ENCODE measurements at regions not wholly inside any gene's neighbourhood (a gene's known extent, or its start where the extent isn't known, plus 50 kb on each side); places are given as distances from the start of the nearest gene placed in this dataset.
A peak's percentile ranks its signal among the peaks of the same experiment; 100 is the strongest.

- no peak for DNase-seq (ENCODE audit: low read depth in 2 of 2)
Observed at GRCh38 chr2:118339386-118339785, 251.1 kb downstream of the INSIG2 start.

DNA sequence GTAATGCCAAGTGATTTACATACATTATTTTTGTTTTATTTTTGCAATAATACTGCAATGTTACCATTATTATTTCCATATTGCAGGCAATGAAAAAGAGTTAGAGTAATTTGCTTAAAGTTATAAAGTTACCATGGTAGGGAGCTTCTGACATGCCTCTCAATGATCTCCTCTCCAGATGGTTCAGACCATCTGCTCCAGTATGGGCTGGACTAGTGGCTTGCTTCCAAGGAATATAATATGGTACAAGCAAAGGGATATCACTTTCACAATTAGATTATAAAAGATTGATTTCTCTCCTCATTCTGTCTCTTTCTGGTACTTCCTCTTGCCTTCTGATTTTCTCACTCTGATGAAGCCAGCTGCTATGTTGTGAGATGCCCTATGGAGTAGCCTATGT, 245.4 kb downstream of the INSIG2 start:
- no peak for DNase-seq (ENCODE audit: low read depth in 2 of 2)

DNA sequence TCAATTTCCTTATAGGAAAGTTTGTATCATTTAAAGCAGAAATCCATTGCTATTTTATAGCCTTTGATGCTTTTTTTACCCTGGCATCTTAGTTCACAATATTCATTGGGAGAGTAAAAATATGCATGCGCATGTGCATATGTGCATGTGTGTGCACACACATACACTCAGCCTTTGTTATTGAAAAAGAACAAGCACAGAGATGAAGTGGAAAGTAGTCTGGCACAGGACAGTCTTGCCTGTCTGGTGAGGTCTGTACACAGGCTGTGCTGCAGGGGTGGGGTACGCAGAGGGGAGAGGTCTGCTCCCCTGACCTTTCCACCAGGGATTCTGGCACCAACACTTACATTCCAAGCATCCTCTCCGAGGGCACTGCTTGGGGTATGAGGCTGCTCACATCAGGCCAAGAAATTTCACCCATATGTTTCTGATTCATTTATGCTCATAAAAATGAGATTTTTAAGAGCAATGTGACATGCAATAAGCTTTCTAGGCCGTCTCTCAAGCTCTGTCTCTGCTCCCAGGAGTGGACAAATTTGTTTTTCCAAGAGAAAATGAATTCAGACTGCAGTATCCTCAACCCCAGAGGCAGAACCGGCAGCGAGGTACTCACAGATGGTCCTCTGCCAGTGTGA, 237.2 kb downstream of the INSIG2 start:
- no peak for DNase-seq (ENCODE audit: low read depth in 2 of 2)

- DNase-seq (ENCODE audit: low read depth in 2 of 2), result no peak
Observed at GRCh38 chr2:118322406-118322805, 234.1 kb downstream of the INSIG2 start.

GRCh38 chr2:118321432-118322105, 233.3 kb downstream of the INSIG2 start:
- no peak for DNase-seq (ENCODE audit: low read depth in 2 of 2)

DNA sequence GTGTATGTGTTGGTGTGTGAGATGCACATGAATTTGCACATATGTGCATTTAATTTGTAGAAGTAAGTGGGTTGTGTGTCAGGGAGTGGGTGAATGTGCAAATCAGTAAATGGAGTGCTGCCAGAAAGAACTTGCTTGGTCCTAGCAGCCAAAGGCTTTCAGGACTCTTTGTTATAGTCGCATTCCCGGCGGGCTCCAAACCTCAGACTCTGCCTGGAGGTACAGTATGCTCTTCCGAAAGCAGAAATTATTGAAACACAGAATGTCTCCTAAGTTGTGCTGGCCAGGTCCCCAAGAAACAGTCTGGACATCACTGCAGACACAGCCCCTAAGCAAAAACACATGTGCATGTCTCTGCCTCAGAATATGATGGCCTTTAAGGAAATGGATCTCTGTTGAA, 232.4 kb downstream of the INSIG2 start:
- no peak for DNase-seq (ENCODE audit: low read depth in 2 of 2)

DNA sequence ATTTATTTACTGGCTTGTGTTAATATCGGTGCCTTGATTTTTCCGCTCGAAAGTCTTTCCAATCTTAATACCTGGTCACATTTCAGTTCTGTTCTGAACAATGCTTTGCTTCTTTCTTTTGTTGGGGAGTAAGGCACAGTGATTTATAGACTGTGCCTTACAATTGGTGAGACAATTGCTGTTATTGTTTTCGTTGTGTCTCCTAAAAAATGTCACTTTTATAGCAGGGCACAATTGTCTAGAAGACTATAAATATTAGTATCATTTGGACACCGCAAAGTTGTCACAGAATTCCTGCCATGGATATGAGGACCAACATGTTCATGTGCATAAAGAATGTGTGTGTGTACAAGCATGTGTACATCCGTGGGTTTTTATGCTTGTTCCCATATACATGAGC, 231.9 kb downstream of the INSIG2 start:
- DNase-seq (ENCODE audit: low read depth in 2 of 2), result no peak

- no peak for DNase-seq (ENCODE audit: low read depth in 2 of 2)
Observed at GRCh38 chr2:118319271-118319684, 231.0 kb downstream of the INSIG2 start.

GRCh38 chr2:118315606-118316005, 227.3 kb downstream of the INSIG2 start:
- DNase-seq (ENCODE audit: low read depth in 2 of 2), result no peak

DNA sequence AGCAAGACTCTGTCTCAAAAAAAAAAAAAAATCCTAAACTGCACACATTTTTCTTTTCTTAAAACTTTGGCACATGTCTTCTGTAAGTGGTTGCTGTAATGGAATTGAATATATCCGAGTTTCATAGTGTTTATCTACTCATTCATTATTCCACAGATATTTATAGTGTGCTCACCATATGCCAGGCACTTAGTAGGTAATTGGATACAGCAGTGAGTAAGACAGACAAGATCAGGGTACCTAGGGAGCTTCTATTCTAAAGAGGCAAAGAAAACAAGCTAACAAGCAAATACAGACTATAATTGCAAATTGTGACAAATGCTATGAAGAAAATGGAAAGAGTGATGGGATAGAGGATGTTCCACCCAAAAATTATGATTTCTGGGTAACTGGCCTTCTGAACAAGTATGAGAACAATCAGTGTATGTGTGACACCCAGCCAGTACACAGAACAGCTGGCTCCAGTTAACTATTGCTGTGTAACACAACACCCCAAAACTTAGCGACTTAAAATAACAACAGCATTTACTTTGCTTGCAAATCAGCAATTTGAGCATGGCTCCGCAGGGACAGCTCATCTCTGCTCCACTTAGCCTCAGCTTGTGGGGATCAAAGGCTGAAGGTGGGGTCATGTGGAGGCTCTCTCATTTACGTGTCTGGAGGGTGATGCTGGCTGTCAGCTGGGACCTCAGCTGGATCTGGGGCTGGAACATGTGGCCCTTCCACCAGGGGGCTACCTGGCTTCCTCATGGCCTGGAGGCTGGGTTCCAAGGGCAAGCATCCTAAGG, 224.9 kb downstream of the INSIG2 start:
- DNase-seq (ENCODE audit: low read depth in 2 of 2), result no peak

DNA sequence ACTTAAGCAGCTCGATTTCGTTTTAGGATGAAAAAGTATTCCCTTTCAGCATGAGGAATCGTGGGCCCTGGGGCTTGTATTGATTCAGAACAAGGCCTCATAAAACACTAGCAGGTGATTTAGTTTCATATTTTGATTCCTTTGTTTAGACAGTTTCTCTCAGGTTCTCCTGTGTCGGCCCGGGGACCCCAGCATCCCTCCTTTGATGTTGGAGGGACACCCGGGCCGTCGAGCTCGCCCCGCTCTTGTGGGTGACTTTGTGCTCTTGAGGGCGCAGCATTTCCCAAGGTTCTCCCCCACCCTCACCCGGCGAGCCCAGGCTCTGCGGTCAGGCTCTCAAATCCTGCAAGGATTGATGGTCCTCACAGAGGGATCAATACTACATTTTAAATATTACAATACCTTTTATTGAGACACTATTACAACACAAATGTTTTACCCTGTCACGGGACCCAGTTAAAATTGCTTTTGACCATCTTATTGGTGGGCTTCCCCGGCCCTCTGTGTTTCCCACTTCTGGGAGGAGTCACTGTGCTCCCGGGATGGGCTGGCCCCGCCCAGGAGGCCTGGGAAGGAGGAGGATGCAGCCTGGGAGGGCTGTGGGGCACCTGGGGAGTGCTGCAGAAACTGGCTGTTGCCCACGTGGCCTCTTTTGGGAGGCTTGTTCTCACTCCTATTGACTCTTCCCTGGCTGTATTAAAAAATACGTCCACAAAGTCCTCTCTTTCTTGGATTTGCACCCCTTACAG, 222.6 kb downstream of the INSIG2 start:
- DNase-seq (ENCODE audit: low read depth in 2 of 2), result no peak

DNA sequence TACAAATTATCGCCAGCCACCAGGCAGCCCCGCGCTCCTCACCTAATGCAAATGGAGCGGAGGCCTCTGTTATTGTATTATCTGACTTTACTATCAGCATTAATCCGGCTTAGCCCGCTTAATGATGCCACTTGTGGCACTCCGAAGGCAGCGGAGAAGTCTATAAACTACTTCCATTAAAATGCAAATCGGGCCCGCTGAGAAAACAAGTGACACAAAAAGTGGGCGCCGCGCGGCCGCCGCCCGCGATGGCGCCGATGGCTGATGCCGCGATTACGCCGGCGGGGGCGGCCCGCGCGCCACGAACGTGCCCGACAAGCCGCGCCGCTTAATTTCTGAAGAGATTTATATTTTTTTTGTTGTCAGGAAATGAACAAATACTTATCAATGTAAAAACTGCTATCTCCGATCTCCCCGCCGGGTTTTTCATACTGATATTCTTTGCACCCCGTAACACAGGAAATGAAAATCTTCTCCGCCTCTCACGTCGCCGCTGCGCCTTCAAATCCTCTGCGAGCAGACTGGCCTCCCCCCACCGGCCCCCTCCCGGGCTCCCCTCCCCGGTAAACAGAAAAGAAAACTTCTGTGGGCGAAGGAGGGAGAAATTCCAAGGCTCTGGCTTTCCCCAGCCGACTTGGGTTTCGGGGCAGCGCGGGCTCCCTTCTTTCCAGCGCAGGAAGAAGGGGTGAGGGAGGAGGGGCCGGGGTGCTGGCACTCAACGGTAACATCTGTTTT, 221.8 kb downstream of the INSIG2 start:
- DNase-seq (ENCODE audit: low read depth in 2 of 2), result peak; percentile 12 to 39

DNA sequence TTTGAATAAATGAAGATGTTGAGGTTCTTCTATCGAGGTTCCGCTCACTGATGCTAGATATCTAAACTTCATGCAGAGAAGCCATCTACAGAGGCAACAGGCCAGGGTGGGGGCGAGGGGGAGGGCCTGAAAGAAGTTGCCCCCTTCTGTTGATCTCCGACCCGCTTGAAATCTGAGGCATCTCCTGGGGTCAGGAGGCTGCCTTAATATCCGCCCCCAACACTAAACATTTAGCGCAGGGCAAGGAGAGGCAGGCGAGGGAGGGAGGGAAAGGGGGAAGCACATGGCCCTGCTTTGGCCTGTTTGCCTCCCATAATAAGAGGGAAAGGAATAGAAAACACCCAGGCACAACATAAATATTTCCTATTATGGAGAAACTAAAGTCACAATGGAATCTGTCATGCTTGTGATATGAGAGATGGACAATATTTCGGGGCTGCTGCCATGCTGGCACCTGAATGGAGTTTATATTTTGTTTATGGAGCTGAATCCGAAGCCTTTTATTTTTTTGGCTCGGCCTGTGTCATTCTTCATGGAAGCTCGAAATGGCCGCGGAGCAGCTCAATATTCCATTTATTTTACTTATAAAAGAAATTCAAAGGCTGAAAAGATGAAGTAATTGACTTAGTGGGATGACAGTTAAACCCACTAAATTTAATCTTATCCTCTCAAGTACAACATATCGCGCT, 221.1 kb downstream of the INSIG2 start:
- no peak for DNase-seq (ENCODE audit: low read depth in 2 of 2)

GRCh38 chr2:118307864-118308263, 219.6 kb downstream of the INSIG2 start:
- no peak for DNase-seq (ENCODE audit: low read depth in 2 of 2)

GRCh38 chr2:118301248-118301647, 213.0 kb downstream of the INSIG2 start:
- no peak for DNase-seq (ENCODE audit: low read depth in 2 of 2)

DNA sequence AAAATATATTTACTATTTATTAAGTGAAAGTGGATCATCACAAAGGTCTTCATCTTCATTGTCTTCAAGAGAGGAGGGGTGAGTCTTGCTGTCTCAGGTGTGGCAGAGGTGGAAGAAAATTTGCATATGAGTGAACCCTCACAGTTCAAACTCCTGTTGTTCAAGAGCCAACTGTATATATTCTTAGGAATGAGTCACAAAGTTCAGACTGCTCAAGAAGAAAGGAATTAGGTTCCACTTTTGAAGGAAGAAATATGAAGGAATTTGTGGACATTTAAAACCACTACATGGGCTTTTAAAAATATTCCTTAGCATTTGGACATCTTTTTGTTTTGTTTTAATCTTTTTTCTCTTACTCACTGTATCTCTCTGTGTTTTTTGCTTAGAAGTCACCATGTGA, 212.6 kb downstream of the INSIG2 start:
- DNase-seq (ENCODE audit: low read depth in 2 of 2), result no peak

DNA sequence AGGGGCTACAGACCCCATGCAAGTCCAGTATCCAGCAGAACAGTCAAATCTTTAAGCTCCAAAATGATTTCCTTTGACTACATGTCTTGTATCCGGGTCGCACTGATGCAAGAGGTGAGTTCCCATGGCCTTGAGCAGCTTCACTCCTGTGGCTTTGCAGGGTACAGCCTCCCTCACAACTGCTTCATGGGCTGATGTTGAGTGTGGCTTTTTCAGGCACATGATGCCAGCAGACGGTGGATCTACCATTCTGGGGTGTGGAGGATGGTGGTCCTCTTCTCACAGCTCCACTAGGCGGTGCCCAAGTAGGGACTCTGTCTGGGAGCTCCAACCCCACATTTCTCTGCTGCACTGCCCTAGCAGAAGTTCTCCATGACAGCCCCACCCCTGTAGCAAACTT, 208.4 kb downstream of the INSIG2 start:
- no peak for DNase-seq (ENCODE audit: low read depth in 2 of 2)

DNA sequence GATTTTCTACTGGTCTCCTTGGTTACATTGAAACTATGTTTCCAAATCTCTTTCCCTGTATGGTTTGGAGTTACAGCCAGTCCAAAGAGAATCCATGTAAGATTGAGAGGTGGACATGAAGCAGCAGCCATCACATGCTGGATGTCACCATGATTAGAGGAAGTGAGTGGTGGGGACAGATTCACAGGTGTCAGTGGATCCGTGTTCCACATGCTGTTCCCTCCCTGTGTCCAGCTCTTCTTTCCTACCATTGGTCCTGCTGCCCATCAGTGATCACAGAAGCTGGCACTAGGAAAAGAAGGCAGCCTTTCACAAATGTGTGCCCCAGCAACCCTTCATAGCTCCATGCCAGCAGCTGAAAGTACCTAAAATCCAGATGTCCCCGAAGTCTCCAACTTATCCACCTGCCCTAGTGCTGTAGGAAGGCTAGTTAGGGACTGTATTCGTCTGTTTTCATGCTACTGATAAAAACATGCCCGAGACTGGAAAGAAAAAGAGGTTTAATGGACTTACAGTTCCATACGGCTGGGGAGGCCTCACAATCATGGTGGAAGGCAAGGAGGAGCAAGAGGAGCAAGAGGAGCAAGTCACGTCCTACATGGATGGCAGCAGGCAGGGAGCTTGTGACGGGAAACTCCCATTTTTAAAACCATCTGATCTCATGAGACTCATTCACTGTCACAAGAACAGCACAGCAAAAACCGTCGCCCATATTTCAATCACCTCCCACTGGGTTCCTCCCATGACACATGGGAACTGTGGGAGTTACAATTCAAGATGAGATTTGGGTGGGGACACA, 207.5 kb downstream of the INSIG2 start:
- no peak for DNase-seq (ENCODE audit: low read depth in 2 of 2)

DNA sequence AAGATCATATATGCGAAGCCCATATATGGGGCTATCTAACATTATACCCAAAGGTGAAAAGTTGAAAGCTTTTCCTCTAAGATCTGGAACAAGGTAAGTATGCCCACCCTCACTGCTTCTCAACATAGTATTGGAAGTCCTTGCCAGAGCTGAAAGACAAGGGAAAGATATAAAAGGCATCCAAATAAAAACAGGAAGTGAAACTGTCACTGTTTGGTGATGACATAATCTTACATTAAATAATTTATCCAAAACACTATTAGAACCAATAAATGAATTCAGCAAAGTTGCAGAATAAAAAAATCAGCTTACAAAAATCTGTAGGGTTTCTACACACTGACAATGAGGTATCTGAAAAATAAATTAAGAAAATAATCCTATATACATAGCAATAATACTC, 205.8 kb downstream of the INSIG2 start:
- DNase-seq (ENCODE audit: low read depth in 2 of 2), result no peak

DNA sequence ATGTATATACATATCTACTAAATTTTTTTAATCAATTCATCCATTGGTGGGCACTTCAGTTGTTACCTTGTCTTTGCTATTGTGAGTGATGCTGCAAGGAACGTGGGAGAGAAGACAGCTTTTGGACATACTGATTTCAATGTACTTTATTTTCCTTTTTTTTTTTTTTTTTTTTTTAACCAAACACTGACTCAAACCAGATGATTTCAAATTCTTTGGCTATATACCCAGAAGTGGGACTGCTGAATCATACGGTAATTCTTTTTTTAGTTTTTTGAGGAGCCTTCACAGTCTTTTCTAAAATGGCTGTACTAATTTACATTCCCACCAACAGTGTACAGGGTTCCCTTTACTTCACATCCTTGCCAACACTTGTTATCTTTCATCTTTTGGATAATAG, 204.7 kb downstream of the INSIG2 start:
- no peak for DNase-seq (ENCODE audit: low read depth in 2 of 2)
